Sigmoid colon (tissue), 6 donors: ENCODE measurements at regions not wholly inside any gene's neighbourhood (a gene's known extent, or its start where the extent isn't known, plus 50 kb on each side); places are given as distances from the start of the nearest gene placed in this dataset.

Experiments used
- DNase-seq: peaks from one replicate; pipeline ENCODE4 v3.0.0-alpha.2; 2019
- H3K27ac ChIP-seq, 4 donors: fragments of 200-600 bp; sonication (generic); one replicate each; pipeline ENCODE4 v1.5.1; 2016 to 2019; ENCODE audit warnings: mild to moderate bottlenecking in 1 of 4
- H3K27me3 ChIP-seq, 3 donors: fragments of 200-600 bp; sonication (generic); one replicate each; pipeline ENCODE4 v1.5.1; 2019; ENCODE audit warnings: mild to moderate bottlenecking in 1 of 3
- H3K36me3 ChIP-seq, 4 donors: fragments of 200-600 bp; sonication (generic); one replicate each; pipeline ENCODE4 v1.5.1; 2016 to 2019
- H3K4me1 ChIP-seq, 4 donors: fragments of 200-600 bp; sonication (generic); one replicate each; pipeline ENCODE4 v1.5.1; 2017 to 2019
- H3K4me3 ChIP-seq, 4 donors: fragments of 200-600 bp; sonication (generic); one replicate each; pipeline ENCODE4 v1.5.1; 2017 to 2019; ENCODE audit warnings: mild to moderate bottlenecking in 2 of 4, moderate library complexity in 1 of 4
- H3K9me3 ChIP-seq, 4 donors: fragments of 200-600 bp in 3 of 4; sonication (generic) in 3 of 4; one replicate each; pipeline versions ENCODE4 v1.5.1 to v1.6.1; 2013 to 2019
- EP300 ChIP-seq, 4 donors: sonication (generic); formaldehyde crosslinking; IDR thresholded peaks; one replicate each; pipeline ENCODE4 v1.6.1; 2017; ENCODE audit warnings: antibody characterized with exemption in 4 of 4
- POLR2A ChIP-seq, 2 donors: fragments of 450-650 bp; IDR thresholded peaks; one replicate each; pipeline ENCODE4 v1.6.1; 2016; ENCODE audit warnings: antibody characterized with exemption in 2 of 2, mild to moderate bottlenecking in 2 of 2, moderate library complexity in 2 of 2
- POLR2AphosphoS5 ChIP-seq, 4 donors: sonication (generic); formaldehyde crosslinking; IDR thresholded peaks; one replicate each; pipeline ENCODE4 v1.6.1; 2017; ENCODE audit warnings: antibody characterized with exemption in 4 of 4
- WGBS, 2 donors: extraction: QIAGEN DNeasy Blood & Tissue Kit; methylation state at CpG; one replicate each; pipeline ENCODE4 v1.1.7; 2013; 5-methylcytosine and 5-hydroxymethylcytosine counted together
- intact Hi-C: fragments of 100-400 bp; cut with DNase I; formaldehyde crosslinking; loops from one replicate; pipeline ENCODE4 v1.15.1; 2023
- TF ChIP-seq, protein P1 (sequence below), 4 experiments: fragments of 450-650 bp in 3 of 4; fragments of 200-600 bp in 1 of 4; IDR thresholded peaks; one replicate each; pipeline ENCODE4 v1.5.1; 2016 to 2019; ENCODE audit warnings: antibody characterized with exemption in 4 of 4, mild to moderate bottlenecking in 3 of 4, moderate library complexity in 2 of 4
- donor health status: healthy with polysubstance abuse.
- donor health status: healthy.

DNA sequence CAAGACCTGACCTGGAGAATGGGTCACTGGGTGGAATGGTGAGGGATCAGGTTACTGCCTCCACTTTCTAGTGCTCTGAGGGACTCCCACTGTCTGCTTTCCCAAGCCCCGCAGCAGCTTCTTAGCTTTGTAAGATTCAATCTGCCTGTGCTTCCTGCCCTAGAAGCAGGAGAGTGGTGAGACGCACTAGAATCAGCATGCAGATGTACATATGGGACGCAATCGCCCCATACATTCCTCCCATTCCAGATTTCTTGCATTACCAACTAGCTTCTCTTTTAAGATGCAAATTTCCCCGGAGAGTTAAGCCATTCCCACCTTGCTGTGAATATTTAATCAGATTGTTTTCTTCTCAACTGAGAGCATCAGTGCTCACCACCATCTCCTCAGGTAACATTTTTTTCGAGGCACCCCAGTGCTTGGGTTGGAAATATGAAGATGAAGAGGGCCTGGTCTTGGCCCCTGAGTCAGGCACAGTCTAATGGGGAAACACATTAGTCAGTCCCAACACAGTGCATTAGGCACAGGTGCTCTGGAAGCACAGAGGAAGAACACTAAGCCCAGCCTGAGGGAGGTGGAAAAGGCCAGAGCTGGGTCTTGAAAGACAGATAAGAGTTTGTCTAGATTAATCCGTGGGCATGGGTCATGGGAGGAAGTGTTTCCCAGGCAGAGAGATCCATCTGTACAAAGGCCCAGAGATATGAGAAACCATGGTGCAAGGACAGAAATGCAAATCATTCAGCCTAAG lies 66.7 kb upstream of the PRPS1 start:
- WGBS, 2 donors = 67 to 77% methylated on average over 7 of the region's 7 CpGs
- no peak for DNase-seq
- TF ChIP-seq POLR2AphosphoS5 (IDR thresholded peaks at IDR 0.05) = no peak
- no peak for TF ChIP-seq EP300 (IDR thresholded peaks at IDR 0.05)
- TF ChIP-seq, protein P1, sequence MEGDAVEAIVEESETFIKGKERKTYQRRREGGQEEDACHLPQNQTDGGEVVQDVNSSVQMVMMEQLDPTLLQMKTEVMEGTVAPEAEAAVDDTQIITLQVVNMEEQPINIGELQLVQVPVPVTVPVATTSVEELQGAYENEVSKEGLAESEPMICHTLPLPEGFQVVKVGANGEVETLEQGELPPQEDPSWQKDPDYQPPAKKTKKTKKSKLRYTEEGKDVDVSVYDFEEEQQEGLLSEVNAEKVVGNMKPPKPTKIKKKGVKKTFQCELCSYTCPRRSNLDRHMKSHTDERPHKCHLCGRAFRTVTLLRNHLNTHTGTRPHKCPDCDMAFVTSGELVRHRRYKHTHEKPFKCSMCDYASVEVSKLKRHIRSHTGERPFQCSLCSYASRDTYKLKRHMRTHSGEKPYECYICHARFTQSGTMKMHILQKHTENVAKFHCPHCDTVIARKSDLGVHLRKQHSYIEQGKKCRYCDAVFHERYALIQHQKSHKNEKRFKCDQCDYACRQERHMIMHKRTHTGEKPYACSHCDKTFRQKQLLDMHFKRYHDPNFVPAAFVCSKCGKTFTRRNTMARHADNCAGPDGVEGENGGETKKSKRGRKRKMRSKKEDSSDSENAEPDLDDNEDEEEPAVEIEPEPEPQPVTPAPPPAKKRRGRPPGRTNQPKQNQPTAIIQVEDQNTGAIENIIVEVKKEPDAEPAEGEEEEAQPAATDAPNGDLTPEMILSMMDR (IDR thresholded peaks at IDR 0.05) = no peak
- no peak for TF ChIP-seq POLR2A (IDR thresholded peaks at IDR 0.05)

DNA sequence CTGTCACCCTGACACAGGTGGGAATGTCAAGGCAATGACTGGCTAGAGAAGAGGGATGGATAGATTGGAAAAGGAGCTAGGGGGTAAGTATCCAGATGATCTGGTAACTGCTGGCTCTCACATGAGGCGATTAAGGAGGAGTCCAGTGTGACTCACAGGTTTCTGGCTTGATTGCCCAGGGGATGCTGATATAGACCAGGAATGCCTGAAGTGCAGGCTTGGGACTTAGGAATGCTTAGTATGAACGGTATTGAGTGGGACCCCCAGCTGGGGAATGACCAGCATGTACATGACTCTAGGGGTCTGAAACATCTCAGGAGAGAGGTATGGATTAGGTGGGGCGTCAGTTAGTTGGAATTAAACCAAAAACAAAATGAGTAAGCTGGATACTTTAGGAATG lies 65.8 kb upstream of the PRPS1 start:
- no peaks in the 10 kb centered on the region for H3K36me3 ChIP-seq
- DNase-seq = no peak
- no peak overlapping the region for H3K27ac ChIP-seq
- intact Hi-C loops = no loop called here
- no peaks in the 10 kb centered on the region for H3K27me3 ChIP-seq
- H3K4me3 ChIP-seq = no peak overlapping the region
- H3K9me3 ChIP-seq = no peaks in the 10 kb centered on the region
- H3K4me1 ChIP-seq = no peaks in the 10 kb centered on the region
- WGBS, 2 donors = 80 to 85% methylated on average over 3 of the region's 3 CpGs
- TF ChIP-seq EP300 (IDR thresholded peaks at IDR 0.05) (no peak), POLR2AphosphoS5 (IDR thresholded peaks at IDR 0.05) (no peak)

More for the DNA sequence above, 66.7 kb upstream of the PRPS1 start:
- no peak overlapping the region for H3K4me3 ChIP-seq
- H3K4me1 ChIP-seq = no peaks in the 10 kb centered on the region
- intact Hi-C loops = no loop called here
- H3K27ac ChIP-seq = no peak overlapping the region
- no peaks in the 10 kb centered on the region for H3K9me3 ChIP-seq
- no peaks in the 10 kb centered on the region for H3K27me3 ChIP-seq
- H3K36me3 ChIP-seq = no peaks in the 10 kb centered on the region

- TF ChIP-seq POLR2A (IDR thresholded peaks at IDR 0.05) (no peak), EP300 (IDR thresholded peaks at IDR 0.05) (no peak), POLR2AphosphoS5 (IDR thresholded peaks at IDR 0.05) (no peak)
- TF ChIP-seq, protein P1 (IDR thresholded peaks at IDR 0.05) = no peak
- H3K9me3 ChIP-seq = no peaks in the 10 kb centered on the region
- no peaks in the 10 kb centered on the region for H3K36me3 ChIP-seq
- 80 to 92% methylated on average over 4 of the region's 4 CpGs for WGBS, 2 donors
- H3K27me3 ChIP-seq = no peaks in the 10 kb centered on the region
- no peak overlapping the region for H3K27ac ChIP-seq
- H3K4me3 ChIP-seq = no peak overlapping the region
- no peak for DNase-seq
- intact Hi-C loops = no loop called here
- H3K4me1 ChIP-seq = no peaks in the 10 kb centered on the region
These were observed 64.5 kb upstream of the PRPS1 start for GRCh38 chrX:107563824-107564223.

- H3K27me3 ChIP-seq = no peaks in the 10 kb centered on the region
- H3K9me3 ChIP-seq = no peaks in the 10 kb centered on the region
- TF ChIP-seq EP300 (IDR thresholded peaks at IDR 0.05) (no peak), POLR2AphosphoS5 (IDR thresholded peaks at IDR 0.05) (no peak), POLR2A (IDR thresholded peaks at IDR 0.05) (no peak)
- TF ChIP-seq, protein P1 (IDR thresholded peaks at IDR 0.05) = no peak
- DNase-seq = no peak
- intact Hi-C loops = no loop called here
- H3K4me3 ChIP-seq = no peak overlapping the region
- no peaks in the 10 kb centered on the region for H3K4me1 ChIP-seq
- H3K36me3 ChIP-seq = no peaks in the 10 kb centered on the region
- 73 to 94% methylated on average over 3 of the region's 3 CpGs for WGBS, 2 donors
- no peak overlapping the region for H3K27ac ChIP-seq
These were observed 63.3 kb upstream of the PRPS1 start for GRCh38 chrX:107565015-107565414.

- H3K27ac ChIP-seq = no peak overlapping the region
- no peak overlapping the region for H3K4me3 ChIP-seq
- 69 to 76% methylated on average over 7 of the region's 7 CpGs for WGBS, 2 donors
These were observed 62.2 kb upstream of the PRPS1 start for GRCh38 chrX:107565931-107566603.

More at GRCh38 chrX:107565931-107566603, 62.2 kb upstream of the PRPS1 start:
- no peaks in the 10 kb centered on the region for H3K9me3 ChIP-seq
- intact Hi-C loops = no loop called here
- H3K27me3 ChIP-seq = no peaks in the 10 kb centered on the region
- H3K4me1 ChIP-seq = no peaks in the 10 kb centered on the region
- no peak for DNase-seq
- TF ChIP-seq POLR2AphosphoS5 (IDR thresholded peaks at IDR 0.05) (no peak), EP300 (IDR thresholded peaks at IDR 0.05) (no peak), POLR2A (IDR thresholded peaks at IDR 0.05) (no peak)
- TF ChIP-seq, protein P1 (IDR thresholded peaks at IDR 0.05) = no peak
- no peaks in the 10 kb centered on the region for H3K36me3 ChIP-seq
